ENCODE measurements at regions not wholly inside any gene's neighbourhood (a gene's known extent, or its start where the extent isn't known, plus 50 kb on each side); places are given as distances from the start of the nearest gene placed in this dataset.

GRCh38 chr7:41825927-41826480 is 123.1 kb upstream of the INHBA start:
- peak overlapping the region; percentile 13; the same call in 1 of the 2 replicates for H3K27ac Mint-ChIP-seq

GRCh38 chr7:41824284-41824683 is 121.4 kb upstream of the INHBA start:
- Mint-ChIP-seq H3K27ac (peak overlapping the region; percentile 50; the same call in 1 of the 2 replicates), H3K4me3 (no peak overlapping the region), H3K4me1 (ENCODE audit: low read depth) (peaks cover 72% of the 10 kb centered on the region), H3K27me3 (ENCODE audit: insufficient read depth) (peaks cover 2% of the 10 kb centered on the region), H3K9me3 (peaks cover 10% of the 10 kb centered on the region), H3K36me3 (ENCODE audit: low read depth) (peaks cover 6% of the 10 kb centered on the region)
- TF ChIP-seq CTCF (IDR thresholded peaks at IDR 0.05): no peak
- DNase-seq: no peak

More at GRCh38 chr7:41825927-41826480, 123.1 kb upstream of the INHBA start:
- peaks cover 2% of the 10 kb centered on the region for H3K27me3 Mint-ChIP-seq (ENCODE audit: insufficient read depth)
- no peaks in the 10 kb centered on the region for H3K36me3 Mint-ChIP-seq (ENCODE audit: low read depth)
- H3K4me3 Mint-ChIP-seq: no peak overlapping the region
- no peak for TF ChIP-seq CTCF (IDR thresholded peaks at IDR 0.05)
- peak; percentile 19 for DNase-seq
- no peaks in the 10 kb centered on the region for H3K9me3 Mint-ChIP-seq
- H3K4me1 Mint-ChIP-seq (ENCODE audit: low read depth): peaks cover 72% of the 10 kb centered on the region

- Mint-ChIP-seq H3K36me3 (ENCODE audit: low read depth) (peaks cover 8% of the 10 kb centered on the region), H3K4me1 (ENCODE audit: low read depth) (peaks cover 76% of the 10 kb centered on the region), H3K27me3 (ENCODE audit: insufficient read depth) (no peaks in the 10 kb centered on the region; the same call in 1 of the 2 replicates), H3K27ac (no peak overlapping the region), H3K4me3 (no peak overlapping the region), H3K9me3 (peaks cover 12% of the 10 kb centered on the region)
- no peak for TF ChIP-seq CTCF (IDR thresholded peaks at IDR 0.05)
- DNase-seq: no peak
Observed at GRCh38 chr7:41822259-41822817, 119.4 kb upstream of the INHBA start.

- H3K4me1 Mint-ChIP-seq (ENCODE audit: low read depth): peaks cover 83% of the 10 kb centered on the region
- no peak overlapping the region for H3K4me3 Mint-ChIP-seq
- no peak for DNase-seq
- TF ChIP-seq CTCF (IDR thresholded peaks at IDR 0.05): no peak
- H3K36me3 Mint-ChIP-seq (ENCODE audit: low read depth): peaks cover 8% of the 10 kb centered on the region
- no peaks in the 10 kb centered on the region; the same call in 1 of the 2 replicates for H3K27me3 Mint-ChIP-seq (ENCODE audit: insufficient read depth)
- peaks cover 12% of the 10 kb centered on the region for H3K9me3 Mint-ChIP-seq
- H3K27ac Mint-ChIP-seq: no peak overlapping the region
Observed at GRCh38 chr7:41821521-41822213, 118.8 kb upstream of the INHBA start.

- Mint-ChIP-seq H3K9me3 (peaks cover 12% of the 10 kb centered on the region), H3K27me3 (ENCODE audit: insufficient read depth) (no peaks in the 10 kb centered on the region; the same call in 1 of the 2 replicates), H3K27ac (peak overlapping the region; percentile 14; the same call in 1 of the 2 replicates), H3K36me3 (ENCODE audit: low read depth) (peaks cover 8% of the 10 kb centered on the region), H3K4me3 (no peak overlapping the region), H3K4me1 (ENCODE audit: low read depth) (peaks cover 80% of the 10 kb centered on the region)
- no peak for TF ChIP-seq CTCF (IDR thresholded peaks at IDR 0.05)
- DNase-seq: no peak
Observed at GRCh38 chr7:41820111-41820671, 117.3 kb upstream of the INHBA start.
